ENCODE measurements at regions not wholly inside any gene's neighbourhood (a gene's known extent, or its start where the extent isn't known, plus 50 kb on each side); places are given as distances from the start of the nearest gene placed in this dataset.

- TF ChIP-seq CTCF (IDR thresholded peaks at IDR 0.05) (no peak), POLR2A (IDR thresholded peaks at IDR 0.05) (no peak)
Observed at GRCh38 chr14:29062466-29062865, 295.9 kb downstream of the FOXG1 start.
